ENCODE measurements at regions not wholly inside any gene's neighbourhood (a gene's known extent, or its start where the extent isn't known, plus 50 kb on each side); places are given as distances from the start of the nearest gene placed in this dataset.
A peak's percentile ranks its signal among the peaks of the same experiment; 100 is the strongest.

DNA sequence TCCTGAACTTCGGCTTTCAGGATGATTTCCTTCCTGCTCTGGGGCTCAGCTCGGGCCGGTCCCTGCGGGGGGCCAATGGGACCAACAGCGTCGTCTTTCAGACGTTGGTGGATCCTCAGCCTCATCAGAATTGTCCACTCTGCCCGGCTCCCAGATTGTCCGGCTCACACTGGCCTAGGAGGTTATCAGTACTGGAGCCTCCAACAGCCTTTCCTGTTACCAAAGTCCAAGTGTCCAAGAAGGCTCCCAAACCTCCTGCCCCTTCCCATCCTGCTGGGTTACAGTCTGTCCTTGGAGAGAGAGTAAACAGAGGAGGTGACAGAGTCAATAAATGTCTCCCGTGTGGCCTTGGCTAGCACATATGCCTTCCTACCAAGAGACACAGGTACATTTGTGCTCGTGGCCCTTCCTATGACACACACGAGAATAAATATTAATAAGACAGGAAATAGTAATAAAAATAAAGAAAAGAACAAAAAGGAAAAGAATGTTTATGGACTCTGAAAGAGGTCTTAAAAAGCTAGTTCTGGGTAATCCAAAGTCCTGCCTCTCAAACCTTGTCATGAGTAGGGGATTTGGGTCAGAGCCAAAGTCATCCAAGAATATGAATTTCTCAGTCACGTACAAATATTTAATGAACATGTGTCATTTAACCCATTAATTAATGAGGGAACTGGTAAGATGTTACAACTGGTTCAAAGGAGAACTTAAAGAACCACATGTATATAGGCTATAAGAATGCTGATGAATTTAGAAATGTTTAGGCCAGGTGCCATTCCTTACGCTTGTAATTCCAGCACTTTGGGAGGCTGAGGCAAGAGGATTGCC, 80.8 kb upstream of the SLC2A1 start (continued):
- 0 out of 2 replicates have a peak, but pooled peaks have one; percentile 22 for TF ChIP-seq GZF1 (CRISPR knock-in tag; IDR thresholded peaks at IDR 0.05)
- peak; percentile 80; the same call in 1 of the 2 replicates for TF ChIP-seq MED13 (CRISPR knock-in tag; IDR thresholded peaks at IDR 0.05)
- 0 out of 2 replicates have a peak, but pooled peaks have one; percentile 11 for TF ChIP-seq ZMYM2 (CRISPR knock-in tag; IDR thresholded peaks at IDR 0.05)
- TF ChIP-seq, protein P1, sequence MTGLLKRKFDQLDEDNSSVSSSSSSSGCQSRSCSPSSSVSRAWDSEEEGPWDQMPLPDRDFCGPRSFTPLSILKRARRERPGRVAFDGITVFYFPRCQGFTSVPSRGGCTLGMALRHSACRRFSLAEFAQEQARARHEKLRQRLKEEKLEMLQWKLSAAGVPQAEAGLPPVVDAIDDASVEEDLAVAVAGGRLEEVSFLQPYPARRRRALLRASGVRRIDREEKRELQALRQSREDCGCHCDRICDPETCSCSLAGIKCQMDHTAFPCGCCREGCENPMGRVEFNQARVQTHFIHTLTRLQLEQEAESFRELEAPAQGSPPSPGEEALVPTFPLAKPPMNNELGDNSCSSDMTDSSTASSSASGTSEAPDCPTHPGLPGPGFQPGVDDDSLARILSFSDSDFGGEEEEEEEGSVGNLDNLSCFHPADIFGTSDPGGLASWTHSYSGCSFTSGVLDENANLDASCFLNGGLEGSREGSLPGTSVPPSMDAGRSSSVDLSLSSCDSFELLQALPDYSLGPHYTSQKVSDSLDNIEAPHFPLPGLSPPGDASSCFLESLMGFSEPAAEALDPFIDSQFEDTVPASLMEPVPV (CRISPR knock-in tag; IDR thresholded peaks at IDR 0.05) = 0 out of 2 replicates have a peak, but pooled peaks have one; percentile 58
- TF ChIP-seq HMGA1 (CRISPR knock-in tag; conservative IDR thresholded peaks at IDR 0.05) = no peak
- peak; percentile 54; the same call in 1 of the 2 replicates for TF ChIP-seq NR2C2 (CRISPR knock-in tag; IDR thresholded peaks at IDR 0.05; ENCODE audit: borderline replicate concordance)
- TF ChIP-seq, protein P2, sequence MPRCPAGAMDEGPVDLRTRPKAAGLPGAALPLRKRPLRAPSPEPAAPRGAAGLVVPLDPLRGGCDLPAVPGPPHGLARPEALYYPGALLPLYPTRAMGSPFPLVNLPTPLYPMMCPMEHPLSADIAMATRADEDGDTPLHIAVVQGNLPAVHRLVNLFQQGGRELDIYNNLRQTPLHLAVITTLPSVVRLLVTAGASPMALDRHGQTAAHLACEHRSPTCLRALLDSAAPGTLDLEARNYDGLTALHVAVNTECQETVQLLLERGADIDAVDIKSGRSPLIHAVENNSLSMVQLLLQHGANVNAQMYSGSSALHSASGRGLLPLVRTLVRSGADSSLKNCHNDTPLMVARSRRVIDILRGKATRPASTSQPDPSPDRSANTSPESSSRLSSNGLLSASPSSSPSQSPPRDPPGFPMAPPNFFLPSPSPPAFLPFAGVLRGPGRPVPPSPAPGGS (CRISPR knock-in tag; IDR thresholded peaks at IDR 0.05) = peak; percentile 51; the same call in 1 of the 2 replicates
- TF ChIP-seq, protein P3, sequence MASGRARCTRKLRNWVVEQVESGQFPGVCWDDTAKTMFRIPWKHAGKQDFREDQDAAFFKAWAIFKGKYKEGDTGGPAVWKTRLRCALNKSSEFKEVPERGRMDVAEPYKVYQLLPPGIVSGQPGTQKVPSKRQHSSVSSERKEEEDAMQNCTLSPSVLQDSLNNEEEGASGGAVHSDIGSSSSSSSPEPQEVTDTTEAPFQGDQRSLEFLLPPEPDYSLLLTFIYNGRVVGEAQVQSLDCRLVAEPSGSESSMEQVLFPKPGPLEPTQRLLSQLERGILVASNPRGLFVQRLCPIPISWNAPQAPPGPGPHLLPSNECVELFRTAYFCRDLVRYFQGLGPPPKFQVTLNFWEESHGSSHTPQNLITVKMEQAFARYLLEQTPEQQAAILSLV (CRISPR knock-in tag; IDR thresholded peaks at IDR 0.05; ENCODE audit: borderline replicate concordance) = peak; percentile 26; the same call in 1 of the 2 replicates
- TF ChIP-seq, protein P4, sequence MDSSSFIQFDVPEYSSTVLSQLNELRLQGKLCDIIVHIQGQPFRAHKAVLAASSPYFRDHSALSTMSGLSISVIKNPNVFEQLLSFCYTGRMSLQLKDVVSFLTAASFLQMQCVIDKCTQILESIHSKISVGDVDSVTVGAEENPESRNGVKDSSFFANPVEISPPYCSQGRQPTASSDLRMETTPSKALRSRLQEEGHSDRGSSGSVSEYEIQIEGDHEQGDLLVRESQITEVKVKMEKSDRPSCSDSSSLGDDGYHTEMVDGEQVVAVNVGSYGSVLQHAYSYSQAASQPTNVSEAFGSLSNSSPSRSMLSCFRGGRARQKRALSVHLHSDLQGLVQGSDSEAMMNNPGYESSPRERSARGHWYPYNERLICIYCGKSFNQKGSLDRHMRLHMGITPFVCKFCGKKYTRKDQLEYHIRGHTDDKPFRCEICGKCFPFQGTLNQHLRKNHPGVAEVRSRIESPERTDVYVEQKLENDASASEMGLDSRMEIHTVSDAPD (CRISPR knock-in tag; IDR thresholded peaks at IDR 0.05) = peak; percentile 73; the same call in 1 of the 2 replicates
- TF ChIP-seq, protein P5, sequence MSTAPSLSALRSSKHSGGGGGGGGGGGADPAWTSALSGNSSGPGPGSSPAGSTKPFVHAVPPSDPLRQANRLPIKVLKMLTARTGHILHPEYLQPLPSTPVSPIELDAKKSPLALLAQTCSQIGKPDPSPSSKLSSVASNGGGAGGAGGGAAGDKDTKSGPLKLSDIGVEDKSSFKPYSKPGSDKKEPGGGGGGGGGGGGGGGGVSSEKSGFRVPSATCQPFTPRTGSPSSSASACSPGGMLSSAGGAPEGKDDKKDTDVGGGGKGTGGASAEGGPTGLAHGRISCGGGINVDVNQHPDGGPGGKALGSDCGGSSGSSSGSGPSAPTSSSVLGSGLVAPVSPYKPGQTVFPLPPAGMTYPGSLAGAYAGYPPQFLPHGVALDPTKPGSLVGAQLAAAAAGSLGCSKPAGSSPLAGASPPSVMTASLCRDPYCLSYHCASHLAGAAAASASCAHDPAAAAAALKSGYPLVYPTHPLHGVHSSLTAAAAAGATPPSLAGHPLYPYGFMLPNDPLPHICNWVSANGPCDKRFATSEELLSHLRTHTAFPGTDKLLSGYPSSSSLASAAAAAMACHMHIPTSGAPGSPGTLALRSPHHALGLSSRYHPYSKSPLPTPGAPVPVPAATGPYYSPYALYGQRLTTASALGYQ (CRISPR knock-in tag; IDR thresholded peaks at IDR 0.05) = peak; percentile 80; the same call in 1 of the 2 replicates
- no peak for TF ChIP-seq ZSCAN21 (CRISPR knock-in tag; IDR thresholded peaks at IDR 0.05; ENCODE audit: borderline replicate concordance)
- peak; percentile 67; the same call in 1 of the 2 replicates for TF ChIP-seq ZMYM3 (CRISPR knock-in tag; IDR thresholded peaks at IDR 0.05)
- TF ChIP-seq, protein P6, sequence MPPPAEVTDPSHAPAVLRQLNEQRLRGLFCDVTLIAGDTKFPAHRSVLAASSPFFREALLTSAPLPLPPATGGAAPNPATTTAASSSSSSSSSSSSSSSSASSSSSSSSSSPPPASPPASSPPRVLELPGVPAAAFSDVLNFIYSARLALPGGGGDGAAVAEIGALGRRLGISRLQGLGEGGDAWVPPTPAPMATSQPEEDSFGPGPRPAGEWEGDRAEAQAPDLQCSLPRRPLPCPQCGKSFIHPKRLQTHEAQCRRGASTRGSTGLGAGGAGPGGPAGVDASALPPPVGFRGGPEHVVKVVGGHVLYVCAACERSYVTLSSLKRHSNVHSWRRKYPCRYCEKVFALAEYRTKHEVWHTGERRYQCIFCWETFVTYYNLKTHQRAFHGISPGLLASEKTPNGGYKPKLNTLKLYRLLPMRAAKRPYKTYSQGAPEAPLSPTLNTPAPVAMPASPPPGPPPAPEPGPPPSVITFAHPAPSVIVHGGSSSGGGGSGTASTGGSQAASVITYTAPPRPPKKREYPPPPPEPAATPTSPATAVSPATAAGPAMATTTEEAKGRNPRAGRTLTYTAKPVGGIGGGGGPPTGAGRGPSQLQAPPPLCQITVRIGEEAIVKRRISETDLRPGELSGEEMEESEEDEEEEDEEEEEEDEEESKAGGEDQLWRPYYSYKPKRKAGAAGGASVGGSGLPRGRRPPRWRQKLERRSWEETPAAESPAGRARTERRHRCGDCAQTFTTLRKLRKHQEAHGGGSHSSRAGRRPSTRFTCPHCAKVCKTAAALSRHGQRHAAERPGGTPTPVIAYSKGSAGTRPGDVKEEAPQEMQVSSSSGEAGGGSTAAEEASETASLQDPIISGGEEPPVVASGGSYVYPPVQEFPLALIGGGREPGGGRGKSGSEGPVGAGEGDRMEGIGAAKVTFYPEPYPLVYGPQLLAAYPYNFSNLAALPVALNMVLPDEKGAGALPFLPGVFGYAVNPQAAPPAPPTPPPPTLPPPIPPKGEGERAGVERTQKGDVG (CRISPR knock-in tag; IDR thresholded peaks at IDR 0.05; ENCODE audit: borderline replicate concordance) = no peak
- TF ChIP-seq ARNT2 (CRISPR knock-in tag; IDR thresholded peaks at IDR 0.05; ENCODE audit: low read depth) = peak; percentile 28; the same call in 1 of the 2 replicates
- peak; percentile 99 for TF ChIP-seq SALL1 (CRISPR knock-in tag; IDR thresholded peaks at IDR 0.05)

Measured in HepG2 (cell line).